ENCODE measurements at regions not wholly inside any gene's neighbourhood (a gene's known extent, or its start where the extent isn't known, plus 50 kb on each side); places are given as distances from the start of the nearest gene placed in this dataset.
A peak's percentile ranks its signal among the peaks of the same experiment; 100 is the strongest.
"Not testable (repeated sequence)": the region's sequence is repeated elsewhere in the genome, so short reads cannot be mapped to it uniquely, and the experiment has no call there.

GRCh38 chr3:127046690-127047089 lies 63.8 kb downstream of the PLXNA1 start:
- not testable (repeated sequence) for DNase-seq (ENCODE audit: low read depth)

- no peak for DNase-seq (ENCODE audit: low read depth)
These were observed 66.5 kb downstream of the PLXNA1 start for GRCh38 chr3:127049393-127049792.

DNA sequence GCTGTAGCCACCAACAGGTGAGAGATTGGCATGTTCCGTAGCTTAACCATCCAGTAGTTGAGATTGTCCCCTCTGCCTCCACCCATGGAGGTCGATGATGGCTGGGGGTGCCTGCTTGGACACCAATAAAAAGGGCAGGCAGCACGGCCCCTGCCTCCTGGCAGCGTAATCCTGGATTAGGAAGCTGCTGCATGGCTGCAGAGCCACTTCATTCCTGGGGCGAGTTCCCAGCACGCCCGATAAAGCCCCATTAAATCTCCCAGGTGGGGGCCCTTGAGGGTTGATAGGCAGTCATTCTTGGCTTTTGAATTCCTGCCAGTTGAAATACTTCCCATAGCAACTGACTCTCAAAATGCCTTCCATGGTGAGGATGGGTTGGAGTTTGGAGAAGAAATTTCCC lies 67.8 kb downstream of the PLXNA1 start:
- no peak for DNase-seq (ENCODE audit: low read depth)

DNA sequence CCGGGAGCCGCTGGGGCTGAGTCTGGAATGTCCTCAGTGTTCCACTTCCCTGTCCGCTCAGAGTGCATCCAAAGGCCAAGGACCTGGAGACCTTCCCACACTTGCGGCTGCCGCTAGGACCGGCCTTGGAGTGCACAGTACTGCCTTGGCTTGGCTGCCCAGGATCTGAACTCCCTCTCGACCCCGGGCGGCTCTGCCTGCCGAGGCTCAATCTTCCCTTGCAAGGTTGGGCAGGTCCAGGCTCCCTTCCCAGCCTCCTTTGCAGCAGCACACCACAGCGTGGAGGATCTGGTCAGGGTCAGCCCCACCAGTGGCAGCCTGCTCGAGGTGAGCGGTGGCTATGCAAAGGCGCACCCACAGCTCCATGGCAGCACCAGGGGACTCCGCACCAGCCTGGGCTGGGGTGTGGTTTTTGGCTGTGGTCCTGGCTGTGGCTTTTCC lies 69.2 kb downstream of the PLXNA1 start:
- DNase-seq (ENCODE audit: low read depth) = no peak

DNA sequence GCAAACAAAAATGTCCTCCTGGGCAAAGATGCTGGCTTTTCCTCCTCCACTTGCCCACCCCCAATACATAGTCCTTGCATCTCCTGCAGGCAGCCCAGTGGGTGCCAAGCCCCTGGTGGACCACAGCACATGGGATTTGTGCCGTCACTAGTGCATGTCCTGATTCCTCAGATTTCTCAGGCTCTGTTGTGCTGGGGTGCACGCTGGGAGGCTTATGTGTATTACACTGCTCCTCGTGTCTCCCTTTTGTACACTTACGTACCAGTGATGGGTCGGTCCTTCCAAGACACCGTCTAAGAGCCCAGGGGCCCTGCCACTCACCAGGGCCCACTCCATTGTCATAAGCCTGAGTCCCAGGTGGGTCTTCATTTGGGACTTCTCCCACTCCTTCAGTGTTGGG lies 70.1 kb downstream of the PLXNA1 start:
- DNase-seq (ENCODE audit: low read depth) = no peak

DNA sequence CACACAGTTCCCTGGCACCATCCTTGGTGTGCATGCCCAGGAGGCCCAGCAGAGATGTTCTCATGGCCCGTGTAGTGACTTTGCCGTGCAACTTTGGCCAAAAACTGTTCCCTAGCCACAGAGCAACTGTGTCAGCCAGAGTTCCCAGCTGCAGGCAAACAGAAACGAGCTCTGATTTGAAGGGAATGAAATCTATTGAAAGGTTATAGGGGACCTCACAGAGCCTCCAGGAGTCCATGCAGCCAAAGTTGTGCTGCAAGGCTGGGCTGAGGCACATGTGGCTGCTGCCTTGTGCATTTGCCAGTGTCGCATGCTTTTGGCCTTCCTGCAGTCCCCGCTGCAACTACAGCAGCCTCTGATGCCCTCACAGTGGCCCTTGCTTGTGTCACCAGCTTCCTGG lies 70.5 kb downstream of the PLXNA1 start:
- DNase-seq (ENCODE audit: low read depth) = no peak

DNA sequence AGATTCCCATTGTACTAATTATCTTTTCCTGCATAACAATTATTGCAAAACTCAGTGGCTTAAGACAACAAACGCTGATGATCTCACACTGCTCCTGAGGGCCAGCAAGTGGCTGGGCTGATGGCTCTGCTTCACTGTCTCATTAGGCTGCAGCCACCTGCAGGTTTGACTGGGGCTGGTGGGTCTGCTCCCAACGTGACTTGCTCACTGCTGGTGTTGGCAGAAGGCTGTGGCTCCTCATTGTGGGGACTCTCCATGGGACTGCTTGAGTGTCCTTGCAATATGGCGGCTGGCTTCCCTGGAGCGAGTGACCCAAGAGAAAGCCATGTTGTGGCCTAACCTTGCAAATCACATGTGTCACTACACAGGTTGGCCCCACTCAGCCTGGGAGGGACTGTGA lies 71.1 kb downstream of the PLXNA1 start:
- DNase-seq (ENCODE audit: low read depth) = no peak

DNA sequence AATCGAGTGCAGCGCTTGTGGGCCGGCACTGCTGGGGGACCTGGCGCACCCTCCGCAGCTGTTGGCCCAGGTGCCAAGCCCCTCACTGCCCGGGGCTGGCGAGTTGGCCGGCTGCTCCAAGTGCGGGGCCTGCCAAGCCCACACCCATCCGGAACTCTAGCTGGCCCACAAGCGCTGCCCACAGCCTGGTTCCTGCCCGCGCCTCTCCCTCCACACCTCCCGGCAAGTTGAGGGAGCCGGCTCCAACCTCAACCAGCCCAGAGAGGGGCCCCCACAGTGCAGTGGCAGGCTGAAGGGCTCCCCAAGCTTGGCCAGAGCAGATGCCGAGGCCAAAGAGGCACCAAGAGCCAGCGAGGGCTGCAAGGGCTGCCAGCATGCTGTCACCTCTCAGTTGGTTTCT lies 73.4 kb downstream of the PLXNA1 start:
- DNase-seq (ENCODE audit: low read depth) = no peak

DNA sequence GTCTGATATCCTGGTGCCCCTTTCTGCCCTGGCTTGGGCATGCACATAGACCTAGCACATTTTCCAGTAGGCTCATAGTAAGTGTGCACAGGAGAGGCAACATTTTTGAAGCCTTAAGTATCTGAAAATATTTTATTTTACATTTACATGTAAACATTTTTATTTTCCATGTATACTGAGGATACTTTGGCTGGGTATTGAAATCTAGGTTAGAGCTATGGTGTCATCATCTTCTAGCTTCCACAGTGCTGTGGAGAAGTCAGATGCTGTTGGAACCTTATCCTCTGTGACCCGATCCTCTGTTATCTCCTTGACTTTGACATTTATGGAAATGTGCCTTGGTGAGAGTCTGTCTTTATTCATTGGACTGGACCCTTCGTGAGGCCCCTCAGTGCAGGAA lies 74.1 kb downstream of the PLXNA1 start:
- DNase-seq (ENCODE audit: low read depth) = no peak

DNA sequence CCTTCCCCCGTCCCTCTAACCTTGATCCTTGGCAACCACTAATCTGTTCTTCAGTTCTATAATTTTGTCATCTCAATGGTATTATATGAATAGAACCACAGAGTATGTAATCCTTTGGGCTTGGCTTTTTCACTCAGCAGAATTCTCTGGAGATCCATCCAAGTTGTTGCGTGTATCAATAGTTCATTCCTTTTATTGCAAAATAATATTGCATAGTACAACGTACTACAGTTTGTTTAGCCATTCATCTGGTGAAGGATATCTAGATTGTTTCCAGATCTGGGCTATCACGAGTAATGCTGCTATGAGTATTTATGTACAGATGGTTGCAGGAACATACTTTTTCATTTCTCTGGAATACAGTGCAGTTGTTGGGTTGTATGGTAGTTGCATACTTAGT lies 76.2 kb downstream of the PLXNA1 start:
- peak; percentile 30 for DNase-seq (ENCODE audit: low read depth)

DNA sequence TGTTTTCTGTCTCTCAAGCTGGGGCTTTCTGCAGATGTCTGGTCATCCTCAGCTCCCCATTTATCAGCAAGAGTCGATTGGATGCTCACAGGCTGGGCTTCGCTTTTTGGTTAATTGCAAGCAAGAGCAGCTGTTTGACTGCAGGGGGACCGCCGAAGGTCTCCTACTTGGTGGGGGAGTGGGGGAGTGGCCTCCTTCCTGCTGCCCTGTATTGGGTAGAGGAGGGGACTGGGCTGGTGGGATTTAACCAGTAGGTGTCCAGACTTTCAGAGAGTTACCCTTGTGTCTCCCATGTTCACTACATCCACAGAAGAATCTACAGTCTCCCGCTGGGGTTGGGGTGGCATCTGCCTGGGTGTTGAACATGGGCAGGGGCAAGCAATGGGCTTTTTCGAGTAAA lies 78.7 kb downstream of the PLXNA1 start:
- DNase-seq (ENCODE audit: low read depth) = no peak

GRCh38 chr3:127062926-127063325 lies 80.0 kb downstream of the PLXNA1 start:
- no peak for DNase-seq (ENCODE audit: low read depth)

GRCh38 chr3:127063916-127064315 lies 81.0 kb downstream of the PLXNA1 start:
- no peak for DNase-seq (ENCODE audit: low read depth)

GRCh38 chr3:127064391-127065137 lies 81.6 kb downstream of the PLXNA1 start:
- peak; percentile 50 for DNase-seq (ENCODE audit: low read depth)

GRCh38 chr3:127065138-127065427 lies 82.2 kb downstream of the PLXNA1 start:
- no peak for DNase-seq (ENCODE audit: low read depth)

DNA sequence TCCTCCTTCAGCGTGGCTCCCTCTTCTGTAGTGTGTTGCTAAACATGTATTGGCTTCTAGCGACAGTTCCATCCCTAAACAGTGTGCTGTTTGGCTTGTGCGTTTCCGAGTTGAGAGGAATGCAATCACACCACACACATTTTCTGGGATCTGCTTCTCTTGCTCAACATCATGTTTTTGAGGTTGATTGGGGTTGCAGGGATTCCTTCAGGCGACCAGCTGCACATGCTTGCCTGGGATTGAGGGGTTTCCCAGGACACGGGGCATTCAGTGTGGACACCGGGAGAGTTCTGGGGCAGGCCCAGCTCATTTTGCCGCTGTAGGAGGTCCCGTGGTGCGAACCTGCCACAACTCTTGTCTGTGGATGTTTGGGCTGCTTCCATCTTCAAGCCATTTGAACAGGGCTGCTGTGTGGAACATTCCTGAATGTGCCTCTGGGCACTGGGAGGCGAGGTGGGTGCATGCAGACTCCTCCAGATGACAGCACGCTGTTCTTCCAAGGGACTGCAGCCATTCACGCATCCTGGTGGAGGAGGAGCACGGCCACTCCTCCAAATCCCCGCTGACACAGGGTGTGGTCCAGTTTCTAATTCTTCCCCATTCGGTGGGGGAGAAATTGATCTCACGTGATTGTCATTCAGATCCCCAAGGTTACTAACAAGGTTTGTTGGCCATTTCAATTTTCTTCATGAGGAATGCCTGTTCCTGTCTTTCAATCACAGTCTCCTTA lies 82.8 kb downstream of the PLXNA1 start:
- DNase-seq (ENCODE audit: low read depth) = peak; percentile 44

DNA sequence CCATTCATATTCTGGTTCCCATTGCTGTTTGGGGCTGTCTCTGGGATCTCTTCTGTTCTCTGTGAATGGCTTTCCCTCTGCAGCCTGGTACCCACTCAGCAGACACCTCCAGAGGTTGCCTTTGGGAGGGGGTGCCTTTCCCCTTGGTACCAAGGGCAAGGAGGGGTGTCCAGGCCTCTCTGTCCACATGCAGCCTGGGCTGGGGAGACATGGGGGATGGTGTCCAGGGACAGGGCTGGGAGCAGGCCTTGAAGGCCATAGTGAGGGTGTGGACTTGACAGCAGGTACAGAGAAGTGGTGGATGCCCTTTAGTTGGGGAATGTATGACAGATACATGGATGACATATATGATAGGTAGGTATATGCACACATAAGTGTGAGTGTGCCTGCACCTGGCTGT lies 83.7 kb downstream of the PLXNA1 start:
- no peak for DNase-seq (ENCODE audit: low read depth)

DNA sequence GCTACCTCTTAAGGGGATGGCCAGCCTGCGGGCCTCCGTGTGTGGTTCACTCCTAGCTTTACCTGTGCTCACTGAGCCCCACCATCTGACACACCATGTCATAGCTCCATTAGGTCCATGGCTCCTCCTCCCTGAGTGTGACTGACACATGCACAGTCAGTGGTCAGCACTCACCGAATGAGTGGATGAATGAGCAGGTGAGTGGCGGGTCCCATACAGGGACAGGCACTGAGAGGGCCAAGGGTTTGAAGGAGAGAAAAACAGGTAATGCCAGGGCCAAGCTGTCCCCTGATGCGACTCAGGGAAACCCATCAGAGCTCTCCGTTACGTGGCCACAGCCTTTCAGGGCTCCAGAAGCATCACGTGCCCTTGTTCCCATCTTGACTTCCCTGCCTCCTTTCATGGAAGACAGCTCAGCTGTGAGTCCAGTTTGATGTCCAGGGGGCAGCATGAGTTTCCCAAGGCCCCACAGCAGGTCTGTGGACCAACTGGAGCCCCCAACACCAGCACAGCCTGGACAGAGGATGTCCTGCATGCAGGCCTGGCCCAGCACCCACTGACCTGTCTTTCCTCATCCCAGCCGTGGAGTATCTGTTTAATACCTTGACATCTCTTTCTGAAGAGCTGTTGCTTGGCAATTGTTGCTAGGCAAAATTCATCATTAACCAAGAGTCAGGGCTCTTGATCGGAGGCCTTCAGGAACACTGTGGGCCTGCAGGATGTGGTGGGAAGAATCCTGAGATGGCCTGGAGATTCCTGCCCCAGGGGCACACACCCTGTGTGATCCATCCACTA lies 84.4 kb downstream of the PLXNA1 start:
- no peak for DNase-seq (ENCODE audit: low read depth)

GRCh38 chr3:127068111-127068810 lies 85.3 kb downstream of the PLXNA1 start:
- no peak for DNase-seq (ENCODE audit: low read depth)

GRCh38 chr3:127068871-127069270 lies 86.0 kb downstream of the PLXNA1 start:
- DNase-seq (ENCODE audit: low read depth) = no peak

GRCh38 chr3:127069814-127070440 lies 87.0 kb downstream of the PLXNA1 start:
- no peak for DNase-seq (ENCODE audit: low read depth)

- DNase-seq (ENCODE audit: low read depth) = no peak
These were observed 87.9 kb downstream of the PLXNA1 start for GRCh38 chr3:127070776-127071175.

Measured in GM04503 (cell line).